ENCODE measurements at regions not wholly inside any gene's neighbourhood (a gene's known extent, or its start where the extent isn't known, plus 50 kb on each side); places are given as distances from the start of the nearest gene placed in this dataset.

DNA sequence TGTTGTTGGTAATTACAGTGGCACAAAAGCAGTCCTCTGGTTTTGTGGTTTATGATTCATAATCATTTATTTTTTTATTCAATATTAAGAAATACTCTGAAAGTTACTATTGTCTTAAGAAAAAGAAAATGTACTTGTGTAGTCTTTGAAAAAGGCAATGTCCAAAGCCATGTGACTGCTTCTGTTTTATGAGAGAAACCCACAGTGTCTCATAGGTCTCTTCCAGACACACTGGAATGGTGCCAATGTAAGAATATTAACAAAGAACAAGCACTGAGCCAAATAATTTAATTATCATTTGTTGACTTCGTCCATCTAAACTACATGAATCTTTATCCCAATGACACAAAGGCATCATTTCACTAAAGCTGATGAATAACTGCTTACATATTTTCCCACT lies 62.5 kb downstream of the RPRM start:
- TF ChIP-seq POLR2A (IDR thresholded peaks at IDR 0.05), result no peak
- no peak for TF ChIP-seq CTCF (IDR thresholded peaks at IDR 0.05 in 8 of 11, conservative IDR thresholded peaks at IDR 0.05 in 3 of 11)

All from spleen (tissue), 7 donors.